GM19238 (cell line): ENCODE measurements at regions not wholly inside any gene's neighbourhood (a gene's known extent, or its start where the extent isn't known, plus 50 kb on each side); places are given as distances from the start of the nearest gene placed in this dataset.
"Not testable (repeated sequence)": the region's sequence is repeated elsewhere in the genome, so short reads cannot be mapped to it uniquely, and the experiment has no call there.

Source experiments
- DNase-seq: peaks from one replicate; pipeline ENCODE4 v3.0.0; 2011; ENCODE audit warnings: low spot score; ENCODE audit not compliant: insufficient read length

DNA sequence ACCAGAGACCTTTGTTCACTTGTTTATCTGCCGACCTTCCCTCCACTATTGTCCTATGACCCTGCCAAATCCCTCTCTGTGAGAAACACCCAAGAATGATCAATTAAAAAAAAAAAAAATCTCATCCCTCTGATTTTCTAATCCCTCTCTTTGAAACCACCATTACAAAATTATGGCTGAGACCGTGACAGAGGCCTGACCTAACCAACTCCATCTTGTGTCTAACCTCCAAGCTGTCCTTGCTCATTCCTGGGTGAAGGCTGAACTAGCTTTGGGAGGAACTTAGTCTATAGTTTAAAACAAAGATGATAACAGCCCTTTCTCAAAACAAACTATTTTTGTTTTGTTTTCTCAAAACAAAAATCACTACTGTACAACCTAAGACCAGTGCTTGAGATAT is 474.5 kb downstream of the TMEM114 start:
- no peak for DNase-seq

DNA sequence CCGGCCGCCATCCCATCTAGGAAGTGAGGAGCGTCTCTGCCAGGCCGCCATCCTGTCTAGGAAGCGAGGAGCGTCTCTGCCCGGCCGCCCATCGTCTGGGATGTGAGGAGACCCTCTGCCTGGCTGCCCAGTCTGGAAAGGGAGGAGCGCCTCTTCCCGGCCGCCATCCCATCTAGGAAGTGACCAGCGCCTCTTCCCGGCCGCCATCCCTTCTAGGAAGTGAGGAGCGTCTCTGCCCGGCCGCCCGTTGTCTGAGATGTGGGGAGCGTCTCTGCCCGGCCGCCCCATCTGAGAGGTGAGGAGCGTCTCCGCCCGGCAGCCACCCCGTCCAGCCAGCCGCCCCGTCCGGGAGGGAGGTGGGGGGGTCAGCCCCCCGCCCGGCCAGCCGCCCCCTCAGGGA is 475.4 kb downstream of the TMEM114 start:
- not testable (repeated sequence) for DNase-seq

DNA sequence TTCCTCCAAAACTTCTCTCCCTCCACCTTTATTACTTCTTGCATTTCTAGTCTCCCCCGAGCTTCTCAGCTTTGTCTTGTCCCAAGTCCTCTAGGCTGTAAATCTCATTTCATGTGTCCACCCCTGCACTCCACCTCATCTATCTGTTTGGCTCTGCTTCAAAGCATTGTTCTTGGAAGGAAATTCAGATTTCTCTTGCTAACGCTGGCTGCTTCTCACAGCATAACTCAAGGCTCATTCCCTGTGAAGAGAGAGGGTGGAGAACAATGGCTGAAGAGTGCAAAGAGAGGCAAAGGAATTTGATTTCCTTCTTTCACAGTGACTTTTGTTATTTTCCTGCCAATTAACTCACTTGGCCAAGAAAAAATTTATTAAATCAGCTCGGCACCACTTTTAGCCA is 476.5 kb downstream of the TMEM114 start:
- no peak for DNase-seq

DNA sequence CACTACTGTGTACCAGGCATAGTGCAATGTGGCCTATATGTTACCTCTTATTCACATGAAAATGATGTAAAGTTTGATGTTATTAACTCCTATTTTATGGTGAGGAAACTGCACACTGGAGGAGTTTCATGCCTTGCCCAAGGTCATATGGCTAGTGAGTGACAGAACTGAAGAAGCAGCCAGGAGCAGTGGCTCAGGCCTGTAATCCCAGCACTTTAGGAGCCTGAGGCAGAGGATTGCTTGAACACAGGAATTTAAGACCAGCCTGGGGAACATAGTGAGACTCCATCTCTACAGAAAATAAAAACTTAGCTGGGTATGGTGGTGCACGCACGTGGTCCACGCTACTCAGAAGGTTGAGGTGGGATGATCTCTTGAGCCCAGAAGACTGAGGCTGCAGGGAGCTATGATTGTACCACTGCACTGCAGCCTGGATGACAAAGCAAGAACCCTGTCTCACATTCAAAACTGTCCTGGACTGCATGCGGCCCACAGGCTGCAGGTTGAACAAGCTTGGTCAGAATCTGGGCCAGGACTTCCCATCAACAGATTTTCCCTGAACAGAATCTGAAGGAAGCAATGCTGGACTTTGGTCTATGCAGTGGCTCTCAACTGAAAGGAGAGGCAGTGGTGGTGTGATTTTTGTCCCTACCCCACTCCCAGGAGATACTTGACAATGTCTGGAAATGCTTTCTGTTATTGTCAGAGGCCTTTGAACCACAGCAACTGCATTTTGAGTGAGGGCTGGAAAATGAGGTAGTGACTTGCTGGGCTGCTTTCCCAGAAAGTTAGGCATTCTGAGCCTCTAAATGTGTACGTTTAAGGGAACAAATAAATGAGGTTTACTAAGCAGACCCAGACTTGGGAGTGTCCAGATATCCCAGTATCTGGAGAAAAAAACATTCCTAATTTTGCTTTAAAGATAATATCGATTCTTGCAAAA is 479.5 kb downstream of the TMEM114 start:
- no peak for DNase-seq

DNA sequence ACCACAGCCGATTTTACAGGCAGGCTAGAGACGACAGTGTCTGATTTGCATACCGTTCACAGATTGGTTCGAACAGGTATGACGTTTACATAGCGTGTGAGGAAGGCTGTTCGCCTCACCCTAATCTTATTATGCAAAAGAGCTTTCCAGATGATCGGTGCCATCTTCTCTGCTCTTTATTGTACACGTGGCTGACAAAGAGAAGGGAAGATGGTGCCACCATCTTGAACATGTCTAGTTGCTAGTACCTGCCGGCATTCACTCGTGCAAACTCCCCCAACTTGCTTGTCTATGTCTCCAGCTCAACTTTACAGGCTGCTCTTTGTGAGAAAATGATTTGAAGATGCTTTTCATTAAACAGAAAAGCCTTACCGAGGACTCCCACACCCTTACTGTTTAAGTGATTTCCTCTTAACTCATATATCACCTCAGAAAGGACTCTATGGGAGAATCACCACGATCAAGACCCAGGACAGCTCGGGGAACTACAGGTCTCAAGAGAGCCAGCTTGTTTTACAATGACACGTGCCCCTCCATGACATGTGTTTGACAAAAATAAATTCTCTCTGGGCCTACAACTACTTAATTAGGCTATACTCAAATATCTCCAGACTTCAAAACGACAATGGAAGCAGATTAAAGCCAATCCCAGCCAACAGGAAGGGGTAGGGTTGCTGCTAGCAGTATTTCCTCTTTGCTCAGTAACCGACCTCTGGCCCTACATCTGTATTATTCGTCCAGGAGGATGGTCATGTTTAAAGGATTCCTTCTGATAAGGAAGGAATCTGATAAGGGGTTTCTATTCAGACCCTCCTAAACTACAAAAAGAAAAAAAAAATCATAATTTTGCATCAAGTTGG is 480.6 kb downstream of the TMEM114 start:
- no peak for DNase-seq

DNA sequence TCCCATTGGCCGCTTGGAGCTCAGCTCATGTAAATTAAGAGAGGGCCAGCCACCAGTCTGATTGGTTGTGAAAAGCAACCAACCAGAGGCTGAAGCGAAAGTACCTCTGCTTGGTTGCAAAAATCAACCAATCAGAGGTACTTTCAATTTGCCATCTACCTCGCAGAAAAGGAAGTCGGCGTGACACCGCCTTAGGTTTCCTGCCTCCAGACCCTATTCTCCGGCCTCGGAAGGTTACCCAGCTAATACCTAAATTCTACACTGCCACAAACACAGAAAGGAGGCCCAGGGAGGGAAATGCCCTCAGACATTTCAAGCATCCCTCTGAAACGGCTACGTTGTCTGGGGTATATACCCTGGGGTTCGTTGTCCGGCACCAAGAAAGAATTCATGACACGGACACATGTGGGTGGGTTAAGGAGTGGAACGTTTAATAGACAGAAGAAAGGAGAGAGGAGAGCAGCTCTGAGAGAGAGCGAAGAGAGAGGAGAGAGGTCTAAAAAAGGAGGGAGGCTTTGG is 481.3 kb downstream of the TMEM114 start:
- DNase-seq: no peak

DNA sequence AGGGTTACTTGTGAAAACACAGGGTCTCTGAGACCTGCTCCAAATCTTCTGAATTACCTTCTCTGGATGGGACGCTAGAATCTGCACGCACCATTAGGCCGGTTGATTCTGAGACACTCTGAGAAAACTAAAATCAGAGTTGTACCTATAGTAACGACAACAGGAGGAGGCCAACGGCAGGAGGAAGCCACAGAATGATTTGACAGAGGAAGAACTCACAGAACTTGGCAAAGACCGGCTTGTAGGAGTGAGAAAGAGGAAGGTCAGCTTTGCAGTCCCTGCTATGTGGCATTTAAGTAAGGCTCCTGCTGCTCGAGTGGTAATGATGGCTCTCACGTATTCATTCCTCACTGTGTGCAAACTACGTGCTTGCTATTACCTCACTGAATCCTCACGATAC is 483.0 kb downstream of the TMEM114 start:
- DNase-seq: no peak

DNA sequence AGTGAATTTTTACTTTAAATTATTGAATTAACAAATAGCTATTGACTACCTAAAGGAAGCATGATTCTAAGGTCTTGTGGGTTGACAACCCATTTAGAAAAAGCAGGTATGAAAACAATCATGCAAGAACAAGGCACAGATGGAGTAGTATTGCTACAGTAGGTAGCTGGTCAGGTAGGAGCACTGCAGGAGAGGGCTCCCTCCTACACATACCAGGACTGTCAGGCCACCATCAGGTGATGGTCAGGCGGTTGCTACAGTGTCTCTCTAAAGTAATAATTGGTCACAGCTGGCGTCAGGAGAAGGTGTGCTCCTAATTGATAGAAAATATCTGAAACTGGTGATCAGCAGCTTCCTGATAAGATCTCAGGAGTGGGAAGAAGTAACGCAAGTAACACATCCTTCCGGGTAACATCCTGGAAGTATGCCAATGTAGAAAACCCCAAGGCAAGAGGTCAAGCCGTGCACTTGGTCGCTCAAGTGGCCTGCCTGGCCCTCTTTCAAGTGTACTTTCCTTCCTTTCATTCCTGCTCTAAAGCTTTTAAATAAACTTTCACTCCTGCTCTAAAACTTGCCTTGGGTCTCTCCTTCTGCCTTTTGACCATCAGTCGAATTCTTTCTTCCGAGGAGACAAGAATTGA is 486.5 kb downstream of the TMEM114 start:
- DNase-seq: no peak

DNA sequence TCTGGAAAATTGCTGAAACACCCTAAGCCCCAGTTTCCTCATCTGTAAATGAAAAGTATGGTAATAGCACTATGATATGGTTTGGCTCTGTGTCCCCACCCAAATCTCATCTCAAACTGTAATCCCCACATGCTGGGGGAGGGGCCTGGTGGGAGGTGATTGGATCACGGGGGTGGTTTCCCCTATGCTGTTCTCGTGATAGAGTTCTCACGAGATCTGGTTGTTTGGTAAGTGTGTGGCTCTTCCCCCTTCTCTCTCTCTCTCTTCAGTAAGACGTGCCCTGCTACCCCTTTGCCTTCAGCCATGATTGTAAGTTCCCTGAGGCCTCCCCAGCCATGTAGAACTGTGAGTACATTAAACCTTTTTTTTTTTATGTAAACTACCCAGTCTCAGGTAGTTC is 490.7 kb downstream of the TMEM114 start:
- DNase-seq: no peak

DNA sequence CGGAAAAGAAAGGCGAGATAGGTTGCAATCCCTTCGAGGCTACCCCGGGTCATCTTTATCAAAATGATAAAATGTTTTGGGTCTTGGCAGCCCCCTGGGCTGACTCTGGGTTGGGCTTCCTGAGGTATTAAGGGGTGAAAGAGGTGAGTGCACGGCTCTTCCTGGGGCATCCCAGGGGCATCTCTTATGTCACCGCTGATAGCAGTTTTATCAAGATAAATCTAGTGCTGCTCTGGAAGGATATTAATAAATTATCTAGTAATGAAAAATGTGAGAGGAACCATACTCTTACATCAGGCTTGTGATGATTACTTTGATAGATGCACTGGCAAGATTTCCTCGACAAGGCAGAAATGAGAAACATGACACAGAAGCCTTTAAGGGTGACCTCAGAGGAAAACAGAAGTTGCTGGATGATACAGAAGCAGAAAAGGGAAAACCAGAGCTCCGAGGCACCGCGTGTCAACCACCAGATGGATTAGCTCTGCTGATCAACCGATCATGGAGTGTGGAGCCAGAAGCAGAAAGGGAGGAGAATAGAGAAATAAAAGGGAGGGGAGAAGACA is 491.3 kb downstream of the TMEM114 start:
- no peak for DNase-seq

DNA sequence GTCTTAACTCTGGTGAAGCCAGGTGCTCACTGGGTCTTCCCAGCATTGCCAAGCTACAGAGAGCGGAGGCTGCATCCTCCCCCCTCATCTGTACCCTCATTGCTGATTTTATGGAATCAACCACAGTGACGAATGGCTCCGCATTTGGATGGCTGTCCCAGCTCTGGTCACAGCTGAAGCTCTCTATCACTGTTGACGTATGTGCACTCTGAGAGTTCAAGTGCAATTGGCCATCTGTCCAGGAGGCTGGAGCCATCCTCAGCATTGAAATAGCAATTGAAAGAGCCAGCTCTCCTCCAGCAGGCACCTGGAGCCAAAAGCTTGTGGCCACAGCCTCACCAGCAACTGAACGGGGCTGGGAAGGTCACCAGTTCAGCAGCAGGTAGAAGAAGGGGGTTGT is 494.1 kb downstream of the TMEM114 start:
- DNase-seq: no peak

DNA sequence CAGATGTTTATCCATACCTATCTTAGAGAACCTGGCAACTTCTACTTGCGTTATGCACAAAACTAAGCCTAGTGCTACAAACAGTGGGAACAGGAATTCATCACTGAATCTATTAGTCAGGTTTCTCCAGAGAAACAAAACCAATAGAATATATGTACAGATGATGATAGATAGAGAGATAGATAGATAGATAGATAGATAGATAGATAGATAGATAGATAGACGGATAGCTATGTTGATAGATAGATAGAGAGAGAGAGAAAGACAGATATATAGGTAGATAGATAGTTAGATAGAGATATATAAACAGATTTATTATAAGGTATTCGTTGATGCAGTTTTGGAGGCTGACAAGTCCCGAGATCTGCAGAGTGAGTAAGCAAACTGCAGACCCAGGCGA is 495.6 kb downstream of the TMEM114 start:
- no peak for DNase-seq

DNA sequence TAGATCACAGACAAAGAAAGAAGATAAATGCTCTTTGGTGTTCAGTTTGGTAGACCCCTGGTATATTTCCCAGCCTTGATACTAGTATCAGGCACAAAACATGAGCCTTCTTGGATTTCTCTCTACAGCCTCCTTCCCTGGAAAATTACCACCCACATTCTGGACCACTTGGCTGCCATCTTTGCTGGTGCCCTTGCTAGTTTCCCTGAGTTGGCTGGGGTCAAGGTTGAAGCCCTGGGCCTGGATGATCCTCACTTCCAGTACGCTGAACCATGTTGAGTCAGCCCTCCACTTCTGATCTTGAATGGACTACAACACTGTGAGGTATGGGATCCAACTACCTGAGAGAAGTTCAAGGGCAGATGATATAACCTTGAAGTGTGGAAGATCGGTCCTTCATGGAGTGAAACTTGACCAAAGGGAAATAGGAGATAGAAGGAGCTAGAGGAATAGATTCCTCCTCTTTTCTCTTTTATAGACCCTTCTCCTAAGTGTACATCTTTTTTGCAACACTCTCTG is 501.4 kb downstream of the TMEM114 start:
- no peak for DNase-seq

DNA sequence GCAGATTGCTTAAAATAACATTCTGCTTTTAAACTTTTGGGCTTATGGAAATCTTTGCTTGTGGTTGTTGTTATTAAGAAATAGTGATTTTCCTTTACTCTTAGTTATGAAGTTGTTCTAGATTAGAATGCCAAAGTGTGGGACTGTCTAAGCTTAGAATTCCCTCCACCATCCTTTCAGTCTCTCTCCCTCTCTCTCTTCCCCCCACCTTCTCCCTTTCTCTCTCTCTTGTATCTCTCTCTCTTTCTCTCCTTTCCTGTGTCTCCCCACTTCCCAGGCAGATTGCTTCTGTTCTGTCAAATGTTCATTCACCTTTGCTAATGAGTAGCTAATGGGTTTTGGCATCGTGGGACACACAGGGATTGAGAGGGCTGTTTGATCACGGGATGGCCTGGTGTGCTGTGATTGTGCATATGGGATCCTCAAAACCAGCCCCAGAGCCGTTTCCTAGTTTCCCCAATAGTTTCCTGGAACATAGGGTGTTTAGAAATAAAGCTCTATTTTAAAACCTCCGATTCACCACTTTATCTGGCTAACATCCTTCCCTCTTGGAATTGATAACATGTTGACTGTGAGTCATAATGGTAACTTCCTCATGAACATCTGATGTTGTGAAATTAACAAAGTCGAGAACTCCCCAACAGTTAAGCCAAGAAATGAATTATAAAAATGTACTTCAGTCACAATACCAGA is 502.6 kb downstream of the TMEM114 start:
- no peak for DNase-seq

DNA sequence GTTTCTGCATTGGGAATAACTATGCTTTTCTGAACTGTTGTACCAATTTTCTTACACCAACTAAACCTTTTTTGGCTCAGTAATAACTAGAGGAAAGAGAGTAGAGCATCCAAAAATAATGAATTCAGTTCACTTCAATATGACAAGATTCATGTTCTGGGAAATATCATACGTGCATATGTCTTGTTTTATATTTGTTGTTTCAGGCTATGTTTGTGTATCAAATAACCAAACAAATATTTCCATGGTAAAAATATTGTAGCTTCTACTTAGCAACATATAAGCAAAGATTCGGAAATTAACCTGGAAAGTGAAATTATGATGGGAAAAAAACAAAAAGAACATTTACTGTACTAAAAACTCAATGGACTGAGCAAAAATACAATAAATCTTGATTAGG is 503.2 kb downstream of the TMEM114 start:
- no peak for DNase-seq

DNA sequence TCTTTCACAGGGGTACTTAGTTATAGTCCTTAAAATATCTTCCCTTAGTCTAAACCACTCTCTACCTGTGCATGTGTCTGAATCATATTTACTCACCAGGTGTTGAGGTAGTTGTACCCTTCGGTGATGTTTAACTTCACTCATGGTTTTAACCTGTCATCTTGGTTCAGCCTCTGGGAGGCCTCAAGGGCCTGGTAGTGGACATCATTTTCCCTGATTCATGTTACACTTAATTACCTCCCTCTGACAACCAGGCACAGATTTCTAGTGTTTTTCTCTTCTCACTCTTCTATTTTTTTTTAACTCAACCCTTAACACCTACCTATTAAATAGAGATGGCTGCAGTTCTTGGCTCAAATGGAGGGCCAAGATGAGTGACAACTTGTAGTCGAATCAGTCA is 505.4 kb downstream of the TMEM114 start:
- DNase-seq: no peak

DNA sequence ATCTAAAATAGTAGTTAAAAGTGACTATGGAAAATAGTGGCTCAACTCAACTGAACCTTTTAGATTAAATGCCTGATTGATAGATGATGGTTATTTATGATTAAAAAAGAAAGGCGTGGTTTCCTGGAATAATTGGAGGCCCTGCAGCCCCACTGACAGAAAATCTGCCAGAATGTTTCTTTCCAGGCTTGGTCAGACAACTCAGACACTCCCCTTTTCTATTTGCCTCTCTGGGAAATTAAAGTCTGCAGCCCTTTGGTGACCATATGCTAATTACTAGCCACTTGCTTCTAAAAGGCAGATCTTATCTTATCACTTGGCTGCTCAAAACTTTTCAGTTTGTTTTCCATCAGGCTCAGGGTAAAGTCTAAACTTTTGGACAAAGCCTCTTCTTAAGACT is 506.0 kb downstream of the TMEM114 start:
- DNase-seq: no peak

DNA sequence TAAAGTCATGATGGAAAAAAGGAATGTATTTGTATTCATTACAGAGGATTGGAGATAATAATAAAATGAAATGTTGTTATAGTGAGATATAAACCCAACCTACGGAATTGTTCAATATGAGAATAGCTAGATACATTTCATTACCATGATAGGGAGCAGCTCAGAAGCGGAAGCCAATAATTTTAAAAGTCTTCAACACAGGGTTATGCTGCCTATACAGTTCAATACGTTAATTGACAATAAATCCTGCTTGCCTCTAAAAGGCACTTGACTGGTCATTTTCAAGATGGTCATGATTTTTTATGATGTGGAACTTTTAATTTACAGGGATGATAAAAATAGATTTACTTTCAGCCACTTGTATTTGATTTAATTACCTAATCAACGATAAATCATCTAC is 506.8 kb downstream of the TMEM114 start:
- DNase-seq: no peak

DNA sequence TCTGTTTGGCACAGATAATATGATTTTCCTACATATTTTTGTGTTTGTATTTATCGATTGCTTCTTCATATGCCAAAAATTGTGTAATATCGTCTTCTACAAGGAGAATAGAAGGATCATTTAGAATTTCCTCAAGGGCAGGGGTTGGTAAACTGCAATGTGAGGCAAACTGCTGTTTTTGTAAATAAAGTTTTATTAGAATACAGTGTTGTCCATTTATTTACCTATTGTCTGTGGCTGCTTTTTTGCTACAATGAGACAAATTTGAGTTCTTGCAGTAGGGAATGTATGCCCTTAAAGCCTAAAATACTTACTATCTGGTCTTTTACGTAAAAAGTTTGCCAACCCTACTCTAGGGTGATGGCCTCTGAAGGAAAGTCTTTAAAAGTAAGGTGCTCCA is 509.5 kb downstream of the TMEM114 start:
- DNase-seq: no peak

DNA sequence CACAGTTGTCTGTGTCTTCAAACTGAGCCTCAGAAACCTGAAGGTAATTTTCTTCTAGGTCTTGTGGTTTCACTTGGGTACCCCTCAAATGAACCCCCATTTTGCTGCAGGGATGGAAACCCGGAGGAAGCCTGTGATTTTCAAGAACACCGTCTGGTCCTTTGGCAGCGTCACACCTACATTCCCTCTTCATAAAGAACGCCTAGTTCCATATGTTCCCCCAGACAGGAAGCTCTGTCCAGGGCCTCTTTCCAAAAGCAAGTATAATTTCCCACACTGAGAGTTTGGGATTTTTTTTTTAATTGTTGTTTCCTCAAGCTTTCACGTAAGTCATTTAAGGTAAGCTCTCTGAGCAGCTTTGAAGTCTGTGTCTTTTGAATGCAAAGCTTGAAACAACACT is 515.0 kb downstream of the TMEM114 start:
- no peak for DNase-seq

DNA sequence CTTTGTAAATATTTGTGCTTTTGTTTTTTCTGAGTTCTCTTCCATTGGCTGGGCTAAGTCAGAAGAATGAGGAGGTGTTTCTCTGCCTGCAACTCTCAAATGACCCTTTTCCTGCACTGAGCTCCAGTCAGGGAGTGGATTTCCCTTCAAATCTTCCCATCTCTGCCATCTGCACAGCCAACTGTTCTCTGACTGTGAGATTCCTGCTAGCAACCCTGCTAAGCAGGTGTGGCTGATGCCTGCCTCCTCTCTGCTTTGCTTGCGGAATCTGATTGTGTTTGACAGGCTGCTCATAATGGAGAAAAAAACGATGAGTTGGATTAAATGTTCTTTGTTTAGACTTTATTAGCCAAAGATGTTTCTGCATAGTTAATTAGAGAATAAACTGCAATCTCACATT is 519.8 kb downstream of the TMEM114 start:
- no peak for DNase-seq
